ENCODE measurements at regions not wholly inside any gene's neighbourhood (a gene's known extent, or its start where the extent isn't known, plus 50 kb on each side); places are given as distances from the start of the nearest gene placed in this dataset.

DNA sequence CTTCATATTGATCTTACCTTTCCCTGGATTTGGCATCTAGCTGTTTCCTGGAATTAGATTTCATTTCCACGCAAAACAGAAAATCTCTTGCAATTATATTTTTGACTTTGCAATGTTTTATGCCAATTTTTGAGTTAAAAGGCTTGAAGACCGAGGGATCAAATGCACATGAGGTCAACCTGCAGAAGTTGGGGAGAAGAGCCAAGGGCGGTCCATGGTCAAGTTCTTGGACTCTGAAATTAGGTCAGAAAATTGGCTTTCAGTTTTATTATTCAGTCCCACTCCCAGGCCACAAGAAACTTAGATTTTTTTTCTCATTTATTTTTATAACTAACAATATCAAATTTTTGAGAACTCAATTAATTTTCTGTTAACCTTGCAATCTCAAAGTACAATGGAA, 499.1 kb upstream of the USP24 start:
- no peak overlapping the region for H3K4me3 ChIP-seq
- WGBS, 2 donors, result 56 to 85% methylated on average over 3 of the region's 3 CpGs
- DNase-seq, result no peak
- H3K27ac ChIP-seq, result no peak overlapping the region
- H3K4me1 ChIP-seq, result peaks cover 0 to 24% (median 6%) of the 10 kb centered on the region in 3 donors
- H3K9me3 ChIP-seq, result no peaks in the 10 kb centered on the region
- H3K27me3 ChIP-seq, result no peaks in the 10 kb centered on the region
- TF ChIP-seq, protein P1, sequence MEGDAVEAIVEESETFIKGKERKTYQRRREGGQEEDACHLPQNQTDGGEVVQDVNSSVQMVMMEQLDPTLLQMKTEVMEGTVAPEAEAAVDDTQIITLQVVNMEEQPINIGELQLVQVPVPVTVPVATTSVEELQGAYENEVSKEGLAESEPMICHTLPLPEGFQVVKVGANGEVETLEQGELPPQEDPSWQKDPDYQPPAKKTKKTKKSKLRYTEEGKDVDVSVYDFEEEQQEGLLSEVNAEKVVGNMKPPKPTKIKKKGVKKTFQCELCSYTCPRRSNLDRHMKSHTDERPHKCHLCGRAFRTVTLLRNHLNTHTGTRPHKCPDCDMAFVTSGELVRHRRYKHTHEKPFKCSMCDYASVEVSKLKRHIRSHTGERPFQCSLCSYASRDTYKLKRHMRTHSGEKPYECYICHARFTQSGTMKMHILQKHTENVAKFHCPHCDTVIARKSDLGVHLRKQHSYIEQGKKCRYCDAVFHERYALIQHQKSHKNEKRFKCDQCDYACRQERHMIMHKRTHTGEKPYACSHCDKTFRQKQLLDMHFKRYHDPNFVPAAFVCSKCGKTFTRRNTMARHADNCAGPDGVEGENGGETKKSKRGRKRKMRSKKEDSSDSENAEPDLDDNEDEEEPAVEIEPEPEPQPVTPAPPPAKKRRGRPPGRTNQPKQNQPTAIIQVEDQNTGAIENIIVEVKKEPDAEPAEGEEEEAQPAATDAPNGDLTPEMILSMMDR (IDR thresholded peaks at IDR 0.05), result no peak
- no peak for TF ChIP-seq POLR2A (IDR thresholded peaks at IDR 0.05)
- no peaks in the 10 kb centered on the region for H3K36me3 ChIP-seq
- intact Hi-C loops (cut with DNase I), result no loop called here

DNA sequence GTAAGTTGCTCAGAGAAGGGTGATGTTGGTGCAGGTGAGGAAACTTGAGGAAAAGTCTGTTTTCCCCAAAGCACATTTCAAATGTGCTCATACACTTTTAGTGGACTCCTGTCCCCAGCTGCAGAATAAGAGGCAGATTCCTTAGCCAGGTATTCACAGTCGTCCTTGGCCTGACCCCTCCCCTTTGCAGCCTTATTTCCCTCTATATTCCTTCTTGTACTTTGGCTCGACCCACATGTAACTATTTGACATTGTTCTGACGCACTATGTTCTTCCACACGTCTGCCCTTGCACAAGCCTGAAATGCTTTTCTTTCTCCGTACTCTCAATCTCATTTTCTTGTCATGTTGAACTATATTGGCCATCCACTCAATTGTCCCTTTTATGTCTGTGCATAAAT, 498.4 kb upstream of the USP24 start:
- no peaks in the 10 kb centered on the region for H3K36me3 ChIP-seq
- H3K27ac ChIP-seq, result no peak overlapping the region
- H3K4me1 ChIP-seq, result peaks cover 0 to 16% (median 6%) of the 10 kb centered on the region in 3 donors
- WGBS, 2 donors, result 81 to 85% methylated on average over 5 of the region's 5 CpGs
- TF ChIP-seq POLR2A (IDR thresholded peaks at IDR 0.05), result no peak
- TF ChIP-seq, protein P1 (IDR thresholded peaks at IDR 0.05), result no peak
- no peak overlapping the region for H3K4me3 ChIP-seq
- DNase-seq, result no peak
- intact Hi-C loops (cut with DNase I), result no loop called here
- H3K27me3 ChIP-seq, result no peaks in the 10 kb centered on the region
- no peaks in the 10 kb centered on the region for H3K9me3 ChIP-seq

DNA sequence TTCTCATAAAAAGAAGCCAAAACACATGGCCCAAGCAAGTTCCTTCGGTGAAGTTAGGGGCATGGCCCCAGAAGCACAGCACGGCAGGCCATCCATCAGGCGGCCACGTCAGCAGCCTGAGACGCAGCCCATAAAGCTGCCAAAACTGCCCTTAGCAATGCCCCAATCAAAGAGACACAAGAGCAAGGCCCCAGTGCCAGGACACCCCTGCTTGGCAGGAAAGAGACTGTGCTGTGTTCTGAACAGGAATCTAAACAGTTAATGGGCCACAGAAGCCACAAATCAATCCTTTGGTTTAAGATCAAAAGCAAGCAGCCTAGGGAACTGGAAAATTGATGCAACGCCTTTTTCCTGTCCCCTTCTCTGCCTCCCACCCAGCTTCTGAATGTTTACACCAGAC, 497.0 kb upstream of the USP24 start:
- H3K27ac ChIP-seq, result peak overlapping the region in 1 of 4 donors; percentile 2
- no peaks in the 10 kb centered on the region for H3K9me3 ChIP-seq
- intact Hi-C loops (cut with DNase I), result no loop called here
- no peaks in the 10 kb centered on the region for H3K36me3 ChIP-seq
- no peaks in the 10 kb centered on the region for H3K27me3 ChIP-seq
- H3K4me1 ChIP-seq, result peaks cover 0 to 7% (median 0%) of the 10 kb centered on the region in 3 donors
- DNase-seq, result no peak
- H3K4me3 ChIP-seq, result no peak overlapping the region
- TF ChIP-seq, protein P1 (IDR thresholded peaks at IDR 0.05), result no peak
- TF ChIP-seq POLR2A (IDR thresholded peaks at IDR 0.05), result no peak
- 54 to 67% methylated on average over 6 of the region's 6 CpGs for WGBS, 2 donors

- Histone ChIP-seq H3K27ac (no peak overlapping the region), H3K4me3 (no peak overlapping the region), H3K4me1 (peaks cover 0 to under 1% (median 0%) of the 10 kb centered on the region in 3 donors), H3K9me3 (no peaks in the 10 kb centered on the region), H3K36me3 (no peaks in the 10 kb centered on the region), H3K27me3 (no peaks in the 10 kb centered on the region)
- intact Hi-C loops (cut with DNase I), result no loop called here
- DNase-seq, result no peak
- TF ChIP-seq, protein P1 (IDR thresholded peaks at IDR 0.05), result no peak
- TF ChIP-seq POLR2A (IDR thresholded peaks at IDR 0.05), result no peak
- WGBS, 2 donors, result 68% methylated on average over 3 of the region's 3 CpGs
Observed at GRCh38 chr1:55708781-55709180, 493.6 kb upstream of the USP24 start.

- Histone ChIP-seq H3K36me3 (no peaks in the 10 kb centered on the region), H3K27ac (no peak overlapping the region), H3K4me3 (no peak overlapping the region), H3K4me1 (peaks cover 0 to 4% (median 0%) of the 10 kb centered on the region in 3 donors), H3K9me3 (no peaks in the 10 kb centered on the region), H3K27me3 (no peaks in the 10 kb centered on the region)
- WGBS, 2 donors, result 75% methylated on average over 2 of the region's 2 CpGs; no CpG with 5 or more reads in 1 of the 2 donors
- intact Hi-C loops (cut with DNase I), result no loop called here
- no peak for TF ChIP-seq POLR2A (IDR thresholded peaks at IDR 0.05)
- TF ChIP-seq, protein P1 (IDR thresholded peaks at IDR 0.05), result no peak
- no peak for DNase-seq
Observed at GRCh38 chr1:55707846-55708245, 492.7 kb upstream of the USP24 start.
